A549 (cell line): ENCODE measurements at regions not wholly inside any gene's neighbourhood (a gene's known extent, or its start where the extent isn't known, plus 50 kb on each side); places are given as distances from the start of the nearest gene placed in this dataset.

Experiments
- BHLHE40 ChIP-seq: IDR thresholded peaks from 2 replicates; pipeline ENCODE4 v1.6.1; 2012; ENCODE audit warnings: low read depth, low read length, inconsistent platforms
- CHD2 ChIP-seq: fragments of 150-350 bp; IDR thresholded peaks from 2 replicates; pipeline ENCODE4 v1.6.1; 2014; ENCODE audit warnings: low read length; ENCODE audit not compliant: partially characterized antibody
- CTCF ChIP-seq: fragments of >200 bp; sonication (Bioruptor Twin); formaldehyde crosslinking; IDR thresholded peaks from 3 replicates; pipeline ENCODE4 v1.5.1; 2016
- FOSL2 ChIP-seq, 2 experiments: fragments of 450-650 bp in 1 of 2; fragments of >200 bp in 1 of 2; sonication (Bioruptor Twin) in 1 of 2; formaldehyde crosslinking; IDR thresholded peaks; 2 replicates each; pipeline versions ENCODE4 v1.5.0 to v1.6.1; 2016 to 2020; ENCODE audit warnings: mild to moderate bottlenecking in 1 of 2, moderate library complexity in 1 of 2
- JUNB ChIP-seq: fragments of >200 bp; sonication (Bioruptor Twin); formaldehyde crosslinking; IDR thresholded peaks from 2 replicates; pipeline ENCODE4 v1.6.1; 2016
- MYC ChIP-seq: IDR thresholded peaks from 2 replicates; pipeline ENCODE4 v1.6.1; 2012; ENCODE audit warnings: mild to moderate bottlenecking, inconsistent platforms, low read length, improper control_type of control experiment, borderline replicate concordance
- PHF8 ChIP-seq: fragments of 200-600 bp; sonication (generic); IDR thresholded peaks from 2 replicates; pipeline ENCODE4 v1.6.1; 2016; ENCODE audit warnings: low read depth, mild to moderate bottlenecking, antibody characterized with exemption, moderate library complexity, borderline replicate concordance
- RAD21 ChIP-seq, 2 experiments: fragments of >200 bp in 1 of 2; sonication (Bioruptor Twin) in 1 of 2; formaldehyde crosslinking in 1 of 2; IDR thresholded peaks in 1 of 2; conservative IDR thresholded peaks in 1 of 2; 2 replicates in 1 of 2; 3 replicates in 1 of 2; pipeline ENCODE4 v1.6.1; 2012 to 2018; ENCODE audit warnings: inconsistent platforms in 1 of 2

- TF ChIP-seq FOSL2 (IDR thresholded peaks at IDR 0.05) = no peak
- no peak for TF ChIP-seq FOSL2 (CRISPR knock-in tag; IDR thresholded peaks at IDR 0.05)
- TF ChIP-seq BHLHE40 = no peak
- TF ChIP-seq CTCF = no peak
- no peak for TF ChIP-seq PHF8
- TF ChIP-seq CHD2 = no peak
- TF ChIP-seq RAD21 (conservative IDR thresholded peaks at IDR 0.05 in 1 of 2, IDR thresholded peaks at IDR 0.05 in 1 of 2) = no peak
- no peak for TF ChIP-seq MYC
- no peak for TF ChIP-seq JUNB
Measured at GRCh38 chr6:144659202-144660182, 374.4 kb downstream of the UTRN start.
